ENCODE measurements at regions not wholly inside any gene's neighbourhood (a gene's known extent, or its start where the extent isn't known, plus 50 kb on each side); places are given as distances from the start of the nearest gene placed in this dataset.

DNA sequence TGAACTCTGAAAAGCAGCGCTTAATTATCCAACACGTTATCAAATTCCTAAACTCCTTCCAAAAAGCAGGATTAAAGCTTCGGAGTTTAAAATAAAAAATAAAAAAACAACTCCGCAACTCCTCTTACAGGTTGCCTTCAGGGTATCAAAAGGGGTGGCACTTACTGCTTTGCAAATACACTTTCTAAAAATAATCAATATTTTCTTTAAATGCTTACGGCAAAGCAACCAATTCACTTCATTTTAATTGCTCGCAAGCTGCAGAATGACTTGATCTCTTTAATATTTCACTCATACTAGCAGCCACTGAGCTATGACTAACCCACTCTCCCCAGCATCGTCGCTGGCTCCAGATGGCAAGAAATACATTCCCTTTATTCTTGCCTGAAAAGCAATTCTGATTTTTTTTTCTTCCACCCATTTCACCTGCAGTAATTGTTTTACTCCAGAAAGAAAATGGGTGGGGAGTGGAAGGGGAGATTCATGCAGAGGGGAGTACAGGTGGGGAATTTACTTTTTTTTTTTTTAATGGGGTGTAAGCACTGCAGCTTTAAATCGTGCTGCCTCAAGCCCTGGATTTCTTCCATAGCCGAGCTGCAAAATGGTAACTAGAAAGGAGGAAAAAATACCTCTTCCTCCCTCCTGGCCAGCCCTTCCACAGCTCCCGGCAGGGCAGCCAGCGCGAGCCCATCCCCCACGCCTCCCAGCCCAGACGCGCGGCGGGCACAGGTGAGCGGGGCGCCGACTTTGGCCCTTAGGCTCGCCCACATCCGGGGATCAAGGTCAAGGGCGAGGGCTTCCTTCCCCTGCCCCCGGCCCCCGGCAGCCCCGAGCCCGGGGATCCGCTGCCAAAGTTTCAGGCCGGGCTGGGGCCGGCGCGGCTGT lies 54.2 kb upstream of the FHIP2A start:
- TF ChIP-seq EZH2phosphoT487 (IDR thresholded peaks at IDR 0.05; ENCODE audit: borderline replicate concordance) = no peak
- no peak for TF ChIP-seq REST (IDR thresholded peaks at IDR 0.05; ENCODE audit: low read depth)
